Common myeloid progenitor, CD34-positive (primary cell): ENCODE measurements at regions not wholly inside any gene's neighbourhood (a gene's known extent, or its start where the extent isn't known, plus 50 kb on each side); places are given as distances from the start of the nearest gene placed in this dataset.
"Not testable (repeated sequence)": the region's sequence is repeated elsewhere in the genome, so short reads cannot be mapped to it uniquely, and the experiment has no call there.

ENCODE experiments used
- CTCF ChIA-PET: fragments of 350-600 bp; sonication (Branson Sonifier 250); formaldehyde crosslinking; loops from one replicate; lab custom pipeline; 2021; ENCODE audit warnings: antibody characterized with exemption; lab: Charles Lee
- POLR2A ChIA-PET: fragments of 350-600 bp; sonication (Branson Sonifier 250); formaldehyde crosslinking; loops from one replicate; lab custom pipeline; 2021; ENCODE audit warnings: antibody characterized with exemption; lab: Charles Lee
- DNase-seq, 3 donors: peaks; one replicate each; pipeline versions ENCODE4 v3.0.0 to v3.0.0-alpha.2; 2013
- H3K27ac ChIP-seq, 2 experiments: 1 replicate in 1 of 2; 2 replicates in 1 of 2; pipeline ENCODE4 v1.7.0; 2013; ENCODE audit warnings: inconsistent platforms in 2 of 2, low read length in 2 of 2, mild to moderate bottlenecking in 2 of 2, low read depth in 1 of 2, moderate library complexity in 1 of 2; ENCODE audit not compliant: severe bottlenecking in 2 of 2, insufficient read depth in 1 of 2, poor library complexity in 1 of 2
- H3K27me3 ChIP-seq, 5 experiments: replicated peaks in 2 of 5; 1 replicate in 3 of 5; 2 replicates in 2 of 5; pipeline versions ENCODE4 v1.6.1 to v1.7.0; 2013; ENCODE audit warnings: low read length in 4 of 5, mild to moderate bottlenecking in 2 of 5, moderate library complexity in 2 of 5, inconsistent platforms in 1 of 5; ENCODE audit not compliant: insufficient read depth in 5 of 5, control insufficient read depth in 4 of 5
- H3K36me3 ChIP-seq, 4 experiments: 1 replicate in 2 of 4; 2 replicates in 2 of 4; pipeline versions ENCODE4 v1.6.1 to v1.7.0; 2013; ENCODE audit warnings: low read length in 3 of 4, control low read depth in 1 of 4, mild to moderate bottlenecking in 1 of 4; ENCODE audit not compliant: control insufficient read depth in 4 of 4, insufficient read depth in 4 of 4
- H3K4me1 ChIP-seq, 4 experiments: 1 replicate in 3 of 4; 2 replicates in 1 of 4; pipeline versions ENCODE4 v1.6.1 to v1.7.1; 2013; ENCODE audit warnings: low read length in 3 of 4, mild to moderate bottlenecking in 3 of 4, control low read depth in 1 of 4, inconsistent platforms in 1 of 4, moderate library complexity in 1 of 4; ENCODE audit not compliant: control insufficient read depth in 4 of 4, insufficient read depth in 4 of 4; ENCODE audit errors: control extremely low read depth in 1 of 4
- H3K4me3 ChIP-seq, 7 experiments: 1 replicate in 4 of 7; 2 replicates in 3 of 7; pipeline versions ENCODE4 v1.5.1 to v1.7.0; 2013; ENCODE audit warnings: mild to moderate bottlenecking in 7 of 7, low read length in 6 of 7, moderate library complexity in 6 of 7, inconsistent platforms in 2 of 7, low read depth in 2 of 7, control low read depth in 1 of 7; ENCODE audit not compliant: insufficient read depth in 4 of 7, control insufficient read depth in 1 of 7; ENCODE audit errors: extremely low read depth in 1 of 7
- H3K9me3 ChIP-seq, 5 experiments: 1 replicate in 4 of 5; 2 replicates in 1 of 5; pipeline versions ENCODE4 v1.6.1 to v1.7.1; 2013; ENCODE audit warnings: low read length in 4 of 5, mild to moderate bottlenecking in 2 of 5, inconsistent platforms in 1 of 5, low read depth in 1 of 5, moderate library complexity in 1 of 5; ENCODE audit not compliant: control insufficient read depth in 4 of 5, insufficient read depth in 2 of 5; ENCODE audit errors: control extremely low read depth in 1 of 5
- WGBS: methylation state at CpG from one replicate; pipeline ENCODE4 v1.1.5; 2013; ENCODE audit not compliant: insufficient coverage; 5-methylcytosine and 5-hydroxymethylcytosine counted together

DNA sequence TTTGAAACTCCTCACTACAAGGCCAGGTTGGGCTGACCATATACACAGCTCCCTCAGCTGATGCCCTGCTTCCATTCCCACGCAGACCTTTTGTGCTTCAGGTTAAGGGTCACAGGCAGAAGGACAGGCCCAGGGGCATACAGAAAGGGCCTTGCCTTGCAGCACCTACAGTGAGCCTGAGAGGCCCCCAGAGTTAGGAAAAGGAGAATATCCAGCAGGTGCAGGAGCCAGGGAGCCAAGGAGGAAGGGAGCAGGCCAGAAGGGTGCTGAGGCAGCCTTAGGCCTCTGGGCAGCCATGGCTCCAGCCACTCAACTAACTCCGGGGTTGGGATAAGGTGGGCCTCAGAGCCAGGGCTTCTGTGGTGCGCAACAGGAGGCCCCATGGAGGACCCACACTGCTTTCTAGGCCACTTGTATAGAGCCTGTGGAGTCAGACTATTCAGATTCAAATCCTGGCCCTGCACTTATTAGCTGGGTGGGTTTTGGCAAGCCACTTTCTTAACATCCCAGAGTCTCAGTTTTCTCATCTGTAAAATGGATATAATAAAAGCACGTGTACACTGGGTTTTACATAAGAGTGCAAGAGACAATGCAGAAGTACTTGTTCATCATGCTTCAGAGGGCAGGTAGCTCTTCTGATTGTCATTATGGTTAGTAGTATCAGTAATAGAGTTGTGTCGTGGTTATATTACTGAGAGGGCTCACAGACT is 214.6 kb upstream of the HAAO start:
- peaks cover 0 to 4% (median 0%) of the 10 kb centered on the region in 5 experiments for H3K9me3 ChIP-seq
- no peak overlapping the region for H3K27ac ChIP-seq
- ChIA-PET CTCF (interaction anchor here (0.6 to 8.3 kb wide), 7 partner anchors 12 to 534 kb away, joined by 3 to 53 read pairs (median 6); no protein-coding TSS in a partner anchor), POLR2A (interaction anchor here (1.6 kb wide), 1 partner anchor 218 kb away, joined by 4 read pairs; no protein-coding TSS in a partner anchor)
- no peak for DNase-seq
- peak overlapping the region in 2 of 7 experiments; percentile 20 to 79 for H3K4me3 ChIP-seq
- H3K4me1 ChIP-seq, result peaks cover 6 to 54% (median 46%) of the 10 kb centered on the region in 4 experiments
- H3K27me3 ChIP-seq, result no peaks in the 10 kb centered on the region
- peaks cover 0 to 4% (median 0%) of the 10 kb centered on the region in 4 experiments for H3K36me3 ChIP-seq
- 94% methylated on average over 4 of the region's 5 CpGs for WGBS

DNA sequence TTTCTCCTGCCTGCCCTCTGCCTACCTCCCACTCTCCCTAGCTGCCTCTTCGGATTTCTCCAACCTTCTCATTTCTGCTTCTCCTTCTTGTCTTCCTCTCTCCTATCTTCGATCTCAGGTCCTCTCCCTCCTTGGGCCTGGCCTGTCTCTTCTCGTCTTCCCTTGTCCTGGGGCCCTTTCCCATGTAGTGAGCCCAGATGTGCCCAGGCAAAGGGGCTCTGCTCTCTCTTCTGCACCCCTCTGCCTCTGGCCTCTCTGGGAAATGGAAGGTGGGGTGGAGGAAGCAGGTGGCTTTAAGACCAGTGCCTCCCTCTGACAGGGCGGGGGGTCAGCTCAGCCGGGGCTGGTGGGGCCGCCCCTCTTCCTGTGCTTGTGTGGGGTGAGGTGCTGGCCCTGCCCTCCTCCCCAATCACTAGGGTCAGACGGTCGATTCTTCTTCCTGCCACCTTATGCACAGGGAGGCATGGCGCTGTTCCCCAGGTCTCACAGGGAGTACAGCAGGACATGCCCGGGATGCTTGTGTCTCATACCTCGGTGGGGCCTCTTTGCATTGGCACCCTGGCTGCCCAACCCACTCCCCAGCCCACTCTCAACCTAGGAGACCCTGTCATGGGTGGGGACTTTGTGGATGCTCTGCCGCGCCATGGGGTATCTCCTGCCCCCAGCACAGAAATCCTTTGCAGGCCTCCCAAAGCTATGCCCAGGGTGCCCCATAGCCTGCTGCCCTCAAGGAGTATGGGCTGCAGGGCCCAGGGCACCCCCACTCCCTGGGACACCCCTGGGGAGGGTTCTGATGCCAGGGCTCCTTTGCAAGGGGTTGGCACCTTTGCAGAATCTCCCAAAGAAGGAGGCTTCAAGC is 213.8 kb upstream of the HAAO start:
- peaks cover 0 to 4% (median 0%) of the 10 kb centered on the region in 5 experiments for H3K9me3 ChIP-seq
- ChIA-PET CTCF (interaction anchor here (0.9 to 8.3 kb wide), 8 partner anchors 13 to 223 kb away, joined by 5 to 53 read pairs (median 10); no protein-coding TSS in a partner anchor), POLR2A (interaction anchor here (0.6 to 1.6 kb wide), 7 partner anchors 22 to 221 kb away, joined by 3 to 6 read pairs (median 3); partner anchors contain the start of gene ZFP36L2)
- peak in 1 of 3 donors; percentile 47 for DNase-seq
- H3K27me3 ChIP-seq, result no peaks in the 10 kb centered on the region
- H3K36me3 ChIP-seq, result peaks cover 0 to 9% (median under 1%) of the 10 kb centered on the region in 4 experiments
- H3K27ac ChIP-seq, result peak overlapping the region; percentile 60 to 78
- WGBS, result 16% methylated on average over 10 of the region's 13 CpGs
- H3K4me3 ChIP-seq, result peak overlapping the region; percentile 30 to 79 (median 65)
- peaks cover 5 to 53% (median 44%) of the 10 kb centered on the region in 4 experiments for H3K4me1 ChIP-seq

GRCh38 chr2:43005245-43005974 is 213.0 kb upstream of the HAAO start:
- Histone ChIP-seq H3K27me3 (no peaks in the 10 kb centered on the region), H3K36me3 (peaks cover 0 to 16% (median 5%) of the 10 kb centered on the region in 4 experiments), H3K9me3 (peaks cover 0 to 4% (median 0%) of the 10 kb centered on the region in 5 experiments), H3K27ac (peak overlapping the region; percentile 60 to 78), H3K4me3 (peak overlapping the region; percentile 30 to 79 (median 65)), H3K4me1 (peaks cover 2 to 47% (median 37%) of the 10 kb centered on the region in 4 experiments)
- CTCF ChIA-PET, result interaction anchor here (0.7 to 8.3 kb wide), 15 partner anchors 8 to 224 kb away, joined by 3 to 53 read pairs (median 4); no protein-coding TSS in a partner anchor
- DNase-seq, result peak; percentile 57 to 85 (median 70)
- 5% methylated on average over 12 of the region's 15 CpGs for WGBS
- POLR2A ChIA-PET, result interaction anchor here (0.5 to 1.6 kb wide), 6 partner anchors 12 to 221 kb away, joined by 3 to 6 read pairs (median 3); partner anchors contain the start of gene ZFP36L2

GRCh38 chr2:43004879-43005244 is 212.5 kb upstream of the HAAO start:
- 45% methylated on average over 4 of the region's 5 CpGs for WGBS
- peak overlapping the region; percentile 60 to 78 for H3K27ac ChIP-seq
- DNase-seq, result peak in 1 of 3 donors; percentile 44
- H3K4me3 ChIP-seq, result peak overlapping the region; percentile 20 to 79 (median 65)
- no peaks in the 10 kb centered on the region for H3K27me3 ChIP-seq
- H3K4me1 ChIP-seq, result peaks cover 2 to 43% (median 35%) of the 10 kb centered on the region in 4 experiments
- peaks cover 0 to 4% (median 0%) of the 10 kb centered on the region in 5 experiments for H3K9me3 ChIP-seq
- CTCF ChIA-PET, result interaction anchor here (0.7 to 8.3 kb wide), 16 partner anchors 9 to 224 kb away, joined by 3 to 53 read pairs (median 4); no protein-coding TSS in a partner anchor
- peaks cover 0 to 20% (median 9%) of the 10 kb centered on the region in 4 experiments for H3K36me3 ChIP-seq
- POLR2A ChIA-PET, result interaction anchor here (0.5 to 1.0 kb wide), 2 partner anchors 13 to 222 kb away, joined by 3 read pairs; partner anchors contain the start of gene ZFP36L2

DNA sequence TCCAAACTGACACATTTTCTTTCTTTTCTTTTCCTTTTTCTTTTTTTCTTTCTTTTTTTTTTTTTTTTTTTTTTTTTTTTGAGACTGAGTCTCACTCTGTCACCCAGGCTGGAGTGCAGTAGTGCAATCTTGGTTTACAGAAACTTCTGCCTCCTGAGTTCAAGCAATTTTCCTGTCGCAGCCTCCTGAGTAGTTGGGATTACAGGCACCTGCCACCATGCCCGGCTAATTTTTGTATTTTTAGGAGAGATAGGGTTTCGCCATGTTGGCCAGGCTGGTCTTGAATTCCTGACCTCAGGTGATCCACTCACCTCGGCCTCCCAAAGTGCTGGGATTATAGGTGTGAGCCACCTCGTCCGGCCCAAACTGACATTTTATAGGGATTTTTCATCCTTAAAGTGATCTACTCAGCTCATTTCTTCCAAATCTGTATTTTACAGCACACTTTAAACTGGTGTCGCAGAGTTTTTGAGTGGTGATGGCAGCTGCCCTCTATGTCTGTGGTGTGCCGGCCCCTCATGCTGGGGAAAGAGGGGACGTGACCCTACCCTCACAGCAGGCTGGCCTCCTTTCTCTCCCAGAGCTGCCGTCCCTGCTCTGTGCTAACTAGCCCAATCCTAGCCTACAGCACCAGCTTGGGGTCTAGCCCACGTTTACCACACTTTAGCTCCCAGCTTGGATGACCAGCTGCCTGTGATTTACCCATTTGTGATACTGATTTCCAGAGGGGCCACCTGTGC is 211.9 kb upstream of the HAAO start:
- ChIA-PET POLR2A (interaction anchor here (0.5 kb wide), 1 partner anchor 13 kb away, joined by 3 read pairs; no protein-coding TSS in a partner anchor), CTCF (interaction anchor here (0.9 to 8.3 kb wide), 13 partner anchors 14 to 221 kb away, joined by 3 to 53 read pairs (median 4); no protein-coding TSS in a partner anchor)
- H3K9me3 ChIP-seq, DNase-seq, H3K27me3 ChIP-seq: not testable (repeated sequence)
- Histone ChIP-seq H3K4me1 (peaks cover 2 to 43% (median 33%) of the 10 kb centered on the region in 4 experiments), H3K4me3 (peak overlapping the region; percentile 20 to 79 (median 65)), H3K36me3 (peaks cover 0 to 25% (median 12%) of the 10 kb centered on the region in 4 experiments), H3K27ac (peak overlapping the region in 1 of 2 experiments; percentile 78)
- WGBS, result 76% methylated on average over 9 of the region's 11 CpGs
